ENCODE measurements at regions not wholly inside any gene's neighbourhood (a gene's known extent, or its start where the extent isn't known, plus 50 kb on each side); places are given as distances from the start of the nearest gene placed in this dataset.
"Not testable (repeated sequence)": the region's sequence is repeated elsewhere in the genome, so short reads cannot be mapped to it uniquely, and the experiment has no call there.

- not testable (repeated sequence) for H3K4me1 Mint-ChIP-seq; H3K36me3 Mint-ChIP-seq; ATAC-seq (replicated peaks); H3K4me3 Mint-ChIP-seq; H3K27ac Mint-ChIP-seq; DNase-seq
- H3K9me3 Mint-ChIP-seq: peaks cover 27 to 30% of the 10 kb centered on the region in 2 donors
- peaks cover 12 to 20% of the 10 kb centered on the region in 2 donors for H3K27me3 Mint-ChIP-seq
These were observed 126.0 kb downstream of the PCSK1 start for GRCh38 chr5:96307047-96307446.

GRCh38 chr5:96302174-96302738 lies 130.8 kb downstream of the PCSK1 start:
- H3K36me3 Mint-ChIP-seq: no peaks in the 10 kb centered on the region
- no peak for ATAC-seq (replicated peaks)
- no peak overlapping the region for H3K27ac Mint-ChIP-seq
- no peaks in the 10 kb centered on the region for H3K4me1 Mint-ChIP-seq
- peaks cover 0 to 4% of the 10 kb centered on the region in 2 donors for H3K27me3 Mint-ChIP-seq
- H3K4me3 Mint-ChIP-seq: no peak overlapping the region
- no peak for DNase-seq
- peaks cover 15 to 26% of the 10 kb centered on the region in 2 donors for H3K9me3 Mint-ChIP-seq

GRCh38 chr5:96300976-96301375 lies 132.1 kb downstream of the PCSK1 start:
- no peaks in the 10 kb centered on the region for H3K36me3 Mint-ChIP-seq
- H3K27ac Mint-ChIP-seq: no peak overlapping the region
- DNase-seq: no peak
- peaks cover 10 to 21% of the 10 kb centered on the region in 2 donors for H3K9me3 Mint-ChIP-seq
- H3K4me1 Mint-ChIP-seq: no peaks in the 10 kb centered on the region
- H3K4me3 Mint-ChIP-seq: no peak overlapping the region
- no peak for ATAC-seq (replicated peaks)
- no peaks in the 10 kb centered on the region for H3K27me3 Mint-ChIP-seq

GRCh38 chr5:96297867-96298266 lies 135.2 kb downstream of the PCSK1 start:
- H3K4me1 Mint-ChIP-seq: no peaks in the 10 kb centered on the region
- H3K36me3 Mint-ChIP-seq: no peaks in the 10 kb centered on the region
- peaks cover 6 to 13% of the 10 kb centered on the region in 2 donors for H3K9me3 Mint-ChIP-seq
- no peak for DNase-seq
- H3K4me3 Mint-ChIP-seq: no peak overlapping the region
- H3K27ac Mint-ChIP-seq: no peak overlapping the region
- H3K27me3 Mint-ChIP-seq: no peaks in the 10 kb centered on the region
- no peak for ATAC-seq (replicated peaks)

GRCh38 chr5:96297290-96297689 lies 135.8 kb downstream of the PCSK1 start:
- no peaks in the 10 kb centered on the region for H3K36me3 Mint-ChIP-seq

GRCh38 chr5:96294884-96295202 lies 138.2 kb downstream of the PCSK1 start:
- DNase-seq (no peak), ATAC-seq (replicated peaks) (no peak)
- Mint-ChIP-seq H3K36me3 (no peaks in the 10 kb centered on the region), H3K27me3 (peaks cover 0 to 4% of the 10 kb centered on the region in 2 donors), H3K27ac (no peak overlapping the region), H3K4me1 (no peaks in the 10 kb centered on the region), H3K4me3 (no peak overlapping the region), H3K9me3 (peaks cover 0 to under 1% of the 10 kb centered on the region in 2 donors)

More at GRCh38 chr5:96297290-96297689, 135.8 kb downstream of the PCSK1 start:
- Mint-ChIP-seq H3K4me1 (no peaks in the 10 kb centered on the region), H3K9me3 (peaks cover under 1 to 7% of the 10 kb centered on the region in 2 donors), H3K27ac (no peak overlapping the region), H3K27me3 (peaks cover 0 to 4% of the 10 kb centered on the region in 2 donors), H3K4me3 (no peak overlapping the region)
- ATAC-seq (replicated peaks) (no peak), DNase-seq (no peak)

GRCh38 chr5:96293966-96294883 lies 138.8 kb downstream of the PCSK1 start:
- Mint-ChIP-seq H3K4me1 (no peaks in the 10 kb centered on the region), H3K27ac (no peak overlapping the region), H3K4me3 (no peak overlapping the region), H3K9me3 (peaks cover 0 to 2% of the 10 kb centered on the region in 2 donors), H3K36me3 (no peaks in the 10 kb centered on the region), H3K27me3 (peaks cover 0 to 4% of the 10 kb centered on the region in 2 donors)
- ATAC-seq (replicated peaks) (no peak), DNase-seq (no peak)

GRCh38 chr5:96292582-96293247 lies 140.3 kb downstream of the PCSK1 start:
- Mint-ChIP-seq H3K4me1 (no peaks in the 10 kb centered on the region), H3K36me3 (no peaks in the 10 kb centered on the region), H3K27me3 (peaks cover 0 to 4% of the 10 kb centered on the region in 2 donors), H3K4me3 (no peak overlapping the region), H3K27ac (no peak overlapping the region), H3K9me3 (peaks cover 0 to 2% of the 10 kb centered on the region in 2 donors)
- ATAC-seq (replicated peaks) (no peak), DNase-seq (no peak)

GRCh38 chr5:96289287-96289686 lies 143.8 kb downstream of the PCSK1 start:
- not testable (repeated sequence) for H3K27me3 Mint-ChIP-seq; H3K27ac Mint-ChIP-seq; H3K36me3 Mint-ChIP-seq; H3K4me1 Mint-ChIP-seq; H3K9me3 Mint-ChIP-seq; H3K4me3 Mint-ChIP-seq; ATAC-seq (replicated peaks); DNase-seq

GRCh38 chr5:96288845-96289185 lies 144.2 kb downstream of the PCSK1 start:
- ATAC-seq (replicated peaks) (no peak), DNase-seq (no peak)
- peaks cover 0 to 2% of the 10 kb centered on the region in 2 donors for H3K9me3 Mint-ChIP-seq
- H3K4me3 Mint-ChIP-seq: no peak overlapping the region
- no peaks in the 10 kb centered on the region for H3K4me1 Mint-ChIP-seq
- no peak overlapping the region for H3K27ac Mint-ChIP-seq
- H3K27me3 Mint-ChIP-seq: peaks cover 4 to 5% of the 10 kb centered on the region in 2 donors
- no peaks in the 10 kb centered on the region for H3K36me3 Mint-ChIP-seq

GRCh38 chr5:96288166-96288844 lies 144.7 kb downstream of the PCSK1 start:
- no peak overlapping the region for H3K27ac Mint-ChIP-seq
- ATAC-seq (replicated peaks): no peak
- no peaks in the 10 kb centered on the region for H3K36me3 Mint-ChIP-seq

GRCh38 chr5:96287136-96287535 lies 145.9 kb downstream of the PCSK1 start:
- Mint-ChIP-seq H3K36me3 (no peaks in the 10 kb centered on the region), H3K4me1 (no peaks in the 10 kb centered on the region), H3K9me3 (peaks cover 0 to 2% of the 10 kb centered on the region in 2 donors), H3K27ac (no peak overlapping the region), H3K27me3 (peaks cover 0 to 5% of the 10 kb centered on the region in 2 donors), H3K4me3 (no peak overlapping the region)
- ATAC-seq (replicated peaks) (no peak), DNase-seq (no peak)

More at GRCh38 chr5:96288166-96288844, 144.7 kb downstream of the PCSK1 start:
- H3K27me3 Mint-ChIP-seq: peaks cover 4 to 5% of the 10 kb centered on the region in 2 donors
- H3K9me3 Mint-ChIP-seq: peaks cover 0 to 2% of the 10 kb centered on the region in 2 donors
- no peak for DNase-seq
- H3K4me3 Mint-ChIP-seq: no peak overlapping the region
- no peaks in the 10 kb centered on the region for H3K4me1 Mint-ChIP-seq

GRCh38 chr5:96285823-96286222 lies 147.2 kb downstream of the PCSK1 start:
- Mint-ChIP-seq H3K36me3 (peaks cover 0 to 3% of the 10 kb centered on the region in 2 donors), H3K9me3 (peaks cover 0 to 2% of the 10 kb centered on the region in 2 donors), H3K27ac (no peak overlapping the region), H3K4me3 (no peak overlapping the region), H3K4me1 (no peaks in the 10 kb centered on the region), H3K27me3 (peaks cover 5 to 6% of the 10 kb centered on the region in 2 donors)
- ATAC-seq (replicated peaks) (no peak), DNase-seq (no peak)

GRCh38 chr5:96284727-96285389 lies 148.2 kb downstream of the PCSK1 start:
- no peaks in the 10 kb centered on the region for H3K4me1 Mint-ChIP-seq
- peaks cover 0 to 2% of the 10 kb centered on the region in 2 donors for H3K9me3 Mint-ChIP-seq
- peaks cover 0 to 3% of the 10 kb centered on the region in 2 donors for H3K36me3 Mint-ChIP-seq
- DNase-seq (no peak), ATAC-seq (replicated peaks) (no peak)
- no peak overlapping the region for H3K27ac Mint-ChIP-seq
- H3K27me3 Mint-ChIP-seq: peaks cover 5 to 6% of the 10 kb centered on the region in 2 donors
- no peak overlapping the region for H3K4me3 Mint-ChIP-seq

Data from stimulated activated naive B cell treated with anti-CD40 and anti-IgM and Interleukin-4, amounts not matched to agents 10 μg/mL and 1 μg/mL and 100 μg/mL, for 72 hours (primary cell).